Activated T-cell treated with anti-CD3 and anti-CD28 coated beads, Interleukin-2, amount 50 U/mL, for 72 hours (primary cell): ENCODE measurements at regions not wholly inside any gene's neighbourhood (a gene's known extent, or its start where the extent isn't known, plus 50 kb on each side); places are given as distances from the start of the nearest gene placed in this dataset.

ENCODE experiments used
- ATAC-seq, 2 donors: fragments of 150-1000 bp; cut with Tn5 transposase; replicated peaks in 1 of 2; 2 replicates each; pipeline ENCODE4 v1.10.0; 2021; ENCODE audit warnings: moderate library complexity in 2 of 2, mild to moderate bottlenecking in 1 of 2
- DNase-seq, 2 donors: peaks; one replicate each; pipeline ENCODE4 v3.0.0; 2021 to 2022; ENCODE audit warnings: mixed read lengths in 1 of 2
- H3K27ac Mint-ChIP-seq: one replicate; pipeline ENCODE4 v1.8.0; 2022; ENCODE audit warnings: mild to moderate bottlenecking, moderate library complexity, mixed read lengths
- H3K27me3 Mint-ChIP-seq: one replicate; pipeline ENCODE4 v1.8.0; 2022; ENCODE audit warnings: low read depth, mixed read lengths
- H3K36me3 Mint-ChIP-seq, 2 donors: one replicate each; pipeline ENCODE4 v1.8.0; 2022; ENCODE audit warnings: mixed read lengths in 2 of 2, mild to moderate bottlenecking in 1 of 2; ENCODE audit not compliant: insufficient read depth in 2 of 2
- H3K4me1 Mint-ChIP-seq: one replicate; pipeline ENCODE4 v1.8.0; 2022; ENCODE audit warnings: low read depth, mixed read lengths
- H3K4me3 Mint-ChIP-seq, 2 donors: one replicate each; pipeline ENCODE4 v1.8.0; 2022; ENCODE audit warnings: mild to moderate bottlenecking in 2 of 2, mixed read lengths in 2 of 2, moderate library complexity in 2 of 2
- H3K9me3 Mint-ChIP-seq, 2 donors: one replicate each; pipeline ENCODE4 v1.8.0; 2022; ENCODE audit warnings: mixed read lengths in 2 of 2

GRCh38 chr19:31595521-31595920 lies 246.3 kb upstream of the TSHZ3 start:
- Mint-ChIP-seq H3K4me1 (no peaks in the 10 kb centered on the region), H3K27ac (no peak overlapping the region), H3K36me3 (no peaks in the 10 kb centered on the region), H3K4me3 (no peak overlapping the region), H3K9me3 (no peaks in the 10 kb centered on the region), H3K27me3 (peaks cover 6% of the 10 kb centered on the region)
- DNase-seq (no peak), ATAC-seq (no peak)

- Mint-ChIP-seq H3K27ac (no peak overlapping the region), H3K9me3 (no peaks in the 10 kb centered on the region), H3K36me3 (no peaks in the 10 kb centered on the region)
Measured at GRCh38 chr19:31596751-31597150, 247.5 kb upstream of the TSHZ3 start.

GRCh38 chr19:31597616-31598015 lies 248.4 kb upstream of the TSHZ3 start:
- H3K9me3 Mint-ChIP-seq: no peaks in the 10 kb centered on the region
- no peak overlapping the region for H3K4me3 Mint-ChIP-seq
- no peaks in the 10 kb centered on the region for H3K4me1 Mint-ChIP-seq
- DNase-seq: no peak
- no peak overlapping the region for H3K27ac Mint-ChIP-seq
- no peak for ATAC-seq
- peaks cover 6% of the 10 kb centered on the region for H3K27me3 Mint-ChIP-seq
- H3K36me3 Mint-ChIP-seq: no peaks in the 10 kb centered on the region

More at GRCh38 chr19:31596751-31597150, 247.5 kb upstream of the TSHZ3 start:
- DNase-seq (no peak), ATAC-seq (no peak)
- Mint-ChIP-seq H3K27me3 (peaks cover 6% of the 10 kb centered on the region), H3K4me3 (no peak overlapping the region), H3K4me1 (no peaks in the 10 kb centered on the region)

- no peaks in the 10 kb centered on the region for H3K4me1 Mint-ChIP-seq
- no peak for ATAC-seq
- no peaks in the 10 kb centered on the region for H3K27me3 Mint-ChIP-seq
- no peaks in the 10 kb centered on the region for H3K36me3 Mint-ChIP-seq
- no peaks in the 10 kb centered on the region for H3K9me3 Mint-ChIP-seq
- DNase-seq: no peak
- no peak overlapping the region for H3K4me3 Mint-ChIP-seq
- no peak overlapping the region for H3K27ac Mint-ChIP-seq
Measured at GRCh38 chr19:31598730-31599238, 249.5 kb upstream of the TSHZ3 start.

GRCh38 chr19:31600731-31601295 lies 251.6 kb upstream of the TSHZ3 start:
- no peak for DNase-seq
- no peak overlapping the region for H3K4me3 Mint-ChIP-seq
- H3K9me3 Mint-ChIP-seq: no peaks in the 10 kb centered on the region
- H3K36me3 Mint-ChIP-seq: no peaks in the 10 kb centered on the region
- H3K27ac Mint-ChIP-seq: no peak overlapping the region
- ATAC-seq: no peak
- H3K27me3 Mint-ChIP-seq: no peaks in the 10 kb centered on the region
- no peaks in the 10 kb centered on the region for H3K4me1 Mint-ChIP-seq

GRCh38 chr19:31601855-31602254 lies 252.6 kb upstream of the TSHZ3 start:
- no peak for ATAC-seq
- no peaks in the 10 kb centered on the region for H3K4me1 Mint-ChIP-seq
- H3K36me3 Mint-ChIP-seq: no peaks in the 10 kb centered on the region
- no peak for DNase-seq
- no peak overlapping the region for H3K27ac Mint-ChIP-seq
- no peaks in the 10 kb centered on the region for H3K27me3 Mint-ChIP-seq
- H3K4me3 Mint-ChIP-seq: no peak overlapping the region
- no peaks in the 10 kb centered on the region for H3K9me3 Mint-ChIP-seq

GRCh38 chr19:31602548-31602947 lies 253.3 kb upstream of the TSHZ3 start:
- Mint-ChIP-seq H3K27ac (no peak overlapping the region), H3K27me3 (no peaks in the 10 kb centered on the region), H3K4me1 (no peaks in the 10 kb centered on the region), H3K9me3 (no peaks in the 10 kb centered on the region), H3K36me3 (no peaks in the 10 kb centered on the region), H3K4me3 (no peak overlapping the region)
- DNase-seq: no peak
- ATAC-seq: no peak

GRCh38 chr19:31604493-31605040 lies 255.3 kb upstream of the TSHZ3 start:
- H3K27ac Mint-ChIP-seq: no peak overlapping the region
- H3K4me1 Mint-ChIP-seq: no peaks in the 10 kb centered on the region
- no peak overlapping the region for H3K4me3 Mint-ChIP-seq
- no peaks in the 10 kb centered on the region for H3K27me3 Mint-ChIP-seq
- no peaks in the 10 kb centered on the region for H3K9me3 Mint-ChIP-seq
- no peak for ATAC-seq
- no peak for DNase-seq
- no peaks in the 10 kb centered on the region for H3K36me3 Mint-ChIP-seq

GRCh38 chr19:31610018-31610417 lies 260.8 kb upstream of the TSHZ3 start:
- no peaks in the 10 kb centered on the region for H3K4me1 Mint-ChIP-seq
- H3K4me3 Mint-ChIP-seq: no peak overlapping the region
- ATAC-seq (no peak), DNase-seq (no peak)
- H3K9me3 Mint-ChIP-seq: no peaks in the 10 kb centered on the region
- no peaks in the 10 kb centered on the region for H3K36me3 Mint-ChIP-seq
- no peaks in the 10 kb centered on the region for H3K27me3 Mint-ChIP-seq
- no peak overlapping the region for H3K27ac Mint-ChIP-seq

GRCh38 chr19:31611046-31611877 lies 262.0 kb upstream of the TSHZ3 start:
- Mint-ChIP-seq H3K4me1 (no peaks in the 10 kb centered on the region), H3K4me3 (no peak overlapping the region), H3K36me3 (no peaks in the 10 kb centered on the region), H3K9me3 (peaks cover 0 to 1% of the 10 kb centered on the region in 2 donors), H3K27ac (no peak overlapping the region), H3K27me3 (no peaks in the 10 kb centered on the region)
- DNase-seq (no peak), ATAC-seq (no peak)

- Mint-ChIP-seq H3K27ac (no peak overlapping the region), H3K36me3 (no peaks in the 10 kb centered on the region), H3K27me3 (no peaks in the 10 kb centered on the region), H3K4me3 (no peak overlapping the region), H3K9me3 (peaks cover 0 to 1% of the 10 kb centered on the region in 2 donors), H3K4me1 (no peaks in the 10 kb centered on the region)
- ATAC-seq: no peak
- DNase-seq: no peak
Measured at GRCh38 chr19:31612873-31613272, 263.6 kb upstream of the TSHZ3 start.

GRCh38 chr19:31613683-31614219 lies 264.5 kb upstream of the TSHZ3 start:
- Mint-ChIP-seq H3K27me3 (no peaks in the 10 kb centered on the region), H3K4me1 (no peaks in the 10 kb centered on the region), H3K36me3 (no peaks in the 10 kb centered on the region), H3K9me3 (peaks cover 0 to 1% of the 10 kb centered on the region in 2 donors), H3K4me3 (no peak overlapping the region), H3K27ac (no peak overlapping the region)
- DNase-seq (no peak), ATAC-seq (no peak)

GRCh38 chr19:31616031-31616430 lies 266.8 kb upstream of the TSHZ3 start:
- Mint-ChIP-seq H3K9me3 (peaks cover 0 to 1% of the 10 kb centered on the region in 2 donors), H3K4me3 (no peak overlapping the region), H3K4me1 (no peaks in the 10 kb centered on the region), H3K27ac (no peak overlapping the region), H3K27me3 (no peaks in the 10 kb centered on the region), H3K36me3 (no peaks in the 10 kb centered on the region)
- no peak for DNase-seq
- ATAC-seq: no peak
